T-cell (primary cell): ENCODE measurements at regions not wholly inside any gene's neighbourhood (a gene's known extent, or its start where the extent isn't known, plus 50 kb on each side); places are given as distances from the start of the nearest gene placed in this dataset.

Experiments used
- ATAC-seq, 4 experiments: fragments of 200-7000 bp in 3 of 4; fragments of 150-1000 bp in 1 of 4; cut with Tn5 transposase; replicated peaks in 1 of 4; 1 replicate in 3 of 4; 2 replicates in 1 of 4; pipeline ENCODE4 v1.10.0; 2021; ENCODE audit warnings: moderate library complexity in 3 of 4, mild to moderate bottlenecking in 2 of 4, moderate number of reproducible peaks in 1 of 4
- CTCF ChIA-PET, 2 donors: fragments of 300-600 bp; sonication (Branson Sonifier 250); formaldehyde crosslinking; loops; one replicate each; lab custom pipeline; 2022; ENCODE audit warnings: antibody characterized with exemption in 2 of 2; lab: Charles Lee
- POLR2A ChIA-PET, 2 donors: fragments of 300-600 bp; sonication (Branson Sonifier 250); formaldehyde crosslinking; loops; one replicate each; lab custom pipeline; 2022; ENCODE audit warnings: antibody characterized with exemption in 2 of 2; lab: Charles Lee
- DNase-seq, 35 experiments: peaks; one replicate each; pipeline versions ENCODE4 v3.0.0 to v3.0.0-alpha.2; 2013 to 2023
- H3K27ac ChIP-seq: one replicate; pipeline ENCODE4 v1.5.1; 2013; ENCODE audit warnings: low read length
- H3K27me3 ChIP-seq, 2 experiments: replicated peaks in 1 of 2; 1 replicate in 1 of 2; 2 replicates in 1 of 2; pipeline versions ENCODE4 v1.6.1 to v1.7.0; 2013; ENCODE audit warnings: low read length in 1 of 2, mixed read lengths in 1 of 2; ENCODE audit not compliant: control insufficient read depth in 2 of 2, insufficient read depth in 2 of 2; ENCODE audit errors: extremely low read depth in 1 of 2
- H3K36me3 ChIP-seq, 2 donors: 1 replicate in 1 of 2; 2 replicates in 1 of 2; pipeline versions ENCODE4 v1.6.1 to v1.7.0; 2013; ENCODE audit warnings: low read length in 1 of 2; ENCODE audit not compliant: control insufficient read depth in 2 of 2, insufficient read depth in 1 of 2; ENCODE audit errors: extremely low read depth in 1 of 2
- H3K4me1 ChIP-seq, 2 experiments: 1 replicate in 1 of 2; 2 replicates in 1 of 2; pipeline versions ENCODE4 v1.6.1 to v1.7.0; 2013; ENCODE audit warnings: low read length in 2 of 2, mixed read lengths in 1 of 2; ENCODE audit not compliant: insufficient read depth in 2 of 2, control insufficient read depth in 1 of 2; ENCODE audit errors: extremely low read depth in 1 of 2
- H3K4me3 ChIP-seq, 2 donors: 1 replicate in 1 of 2; 2 replicates in 1 of 2; pipeline versions ENCODE4 v1.5.1 to v1.7.0; 2013; ENCODE audit warnings: mild to moderate bottlenecking in 2 of 2, low read length in 1 of 2, moderate library complexity in 1 of 2; ENCODE audit not compliant: control insufficient read depth in 1 of 2; ENCODE audit errors: extremely low read depth in 1 of 2
- H3K9me3 ChIP-seq: 2 replicates; pipeline ENCODE4 v1.7.0; 2013
- H3K27ac Mint-ChIP-seq, 2 donors: one replicate each; pipeline ENCODE4 v1.8.0; 2020 to 2021; ENCODE audit warnings: mild to moderate bottlenecking in 2 of 2, mixed read lengths in 2 of 2
- H3K27me3 Mint-ChIP-seq, 2 donors: one replicate each; pipeline ENCODE4 v1.8.0; 2021 to 2022; ENCODE audit warnings: mixed read lengths in 2 of 2
- H3K36me3 Mint-ChIP-seq: one replicate; pipeline ENCODE4 v1.8.0; 2021; ENCODE audit warnings: mixed read lengths
- H3K4me1 Mint-ChIP-seq, 3 donors: one replicate each; pipeline ENCODE4 v1.8.0; 2020 to 2022; ENCODE audit warnings: mixed read lengths in 3 of 3, mild to moderate bottlenecking in 1 of 3
- H3K4me3 Mint-ChIP-seq, 3 donors: one replicate each; pipeline ENCODE4 v1.8.0; 2020 to 2022; ENCODE audit warnings: mild to moderate bottlenecking in 3 of 3, mixed read lengths in 3 of 3, moderate library complexity in 3 of 3
- H3K9me3 Mint-ChIP-seq, 3 donors: one replicate each; pipeline ENCODE4 v1.8.0; 2020 to 2022; ENCODE audit warnings: mixed read lengths in 3 of 3
- WGBS: methylation state at CpG from one replicate; pipeline ENCODE4 v1.1.5; 2013; ENCODE audit warnings: missing lambda C conversion rate; ENCODE audit not compliant: insufficient coverage; 5-methylcytosine and 5-hydroxymethylcytosine counted together

DNA sequence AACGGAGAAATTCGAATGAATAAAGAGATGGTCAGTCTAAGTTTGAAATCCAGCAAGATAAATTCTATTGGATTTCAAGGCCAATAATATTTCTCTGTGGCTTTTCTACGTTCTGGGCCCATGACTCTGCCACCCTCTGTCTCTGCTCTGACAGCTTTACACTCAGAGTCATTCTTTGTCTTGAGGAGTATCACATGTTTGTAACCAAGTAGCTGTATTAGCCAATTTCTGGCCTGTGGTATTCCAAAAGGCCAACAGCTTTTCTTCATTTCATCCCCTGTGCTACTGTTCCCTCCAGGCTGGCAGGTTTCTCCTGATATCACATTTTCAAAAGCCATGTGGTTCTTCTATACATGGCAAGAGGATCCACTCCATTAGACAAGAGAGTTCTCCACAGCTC lies 324.1 kb upstream of the CNTN4 start:
- POLR2A ChIA-PET, result no interaction called here
- Mint-ChIP-seq H3K4me3 (no peak overlapping the region), H3K4me1 (no peaks in the 10 kb centered on the region), H3K27ac (no peak overlapping the region), H3K27me3 (no peaks in the 10 kb centered on the region), H3K9me3 (peaks cover 6 to 20% (median 18%) of the 10 kb centered on the region in 3 donors), H3K36me3 (no peaks in the 10 kb centered on the region)
- no peaks in the 10 kb centered on the region for H3K4me1 ChIP-seq
- ATAC-seq (no peak), DNase-seq (no peak)
- H3K36me3 ChIP-seq, result no peaks in the 10 kb centered on the region
- H3K4me3 ChIP-seq, result no peak overlapping the region
- CTCF ChIA-PET, result no interaction called here
- no peak overlapping the region for H3K27ac ChIP-seq
- H3K27me3 ChIP-seq, result no peaks in the 10 kb centered on the region
- no CpG with 5 or more reads among the region's 3 CpGs for WGBS
- H3K9me3 ChIP-seq, result peaks cover 2% of the 10 kb centered on the region

- Histone ChIP-seq H3K36me3 (no peaks in the 10 kb centered on the region), H3K27me3 (no peaks in the 10 kb centered on the region), H3K9me3 (peaks cover 2% of the 10 kb centered on the region), H3K4me1 (no peaks in the 10 kb centered on the region), H3K4me3 (no peak overlapping the region), H3K27ac (no peak overlapping the region)
- H3K4me1 Mint-ChIP-seq, result no peaks in the 10 kb centered on the region
- H3K4me3 Mint-ChIP-seq, result no peak overlapping the region
- WGBS, result no CpG with 5 or more reads among the region's 6 CpGs
- ChIA-PET CTCF (no interaction called here), POLR2A (no interaction called here)
- ATAC-seq, result no peak
- peaks cover 6 to 20% (median 18%) of the 10 kb centered on the region in 3 donors for H3K9me3 Mint-ChIP-seq
- no peak for DNase-seq
- H3K27ac Mint-ChIP-seq, result no peak overlapping the region
- H3K27me3 Mint-ChIP-seq, result no peaks in the 10 kb centered on the region
- H3K36me3 Mint-ChIP-seq, result no peaks in the 10 kb centered on the region
These were observed 323.3 kb upstream of the CNTN4 start for GRCh38 chr3:1775321-1775720.

GRCh38 chr3:1783995-1784394 lies 314.7 kb upstream of the CNTN4 start:
- Histone ChIP-seq H3K27ac (no peak overlapping the region), H3K36me3 (no peaks in the 10 kb centered on the region), H3K4me1 (no peaks in the 10 kb centered on the region), H3K9me3 (no peaks in the 10 kb centered on the region), H3K27me3 (no peaks in the 10 kb centered on the region), H3K4me3 (no peak overlapping the region)
- DNase-seq (no peak), ATAC-seq (no peak)
- no peaks in the 10 kb centered on the region for H3K4me1 Mint-ChIP-seq
- CTCF ChIA-PET, result no interaction called here
- POLR2A ChIA-PET, result no interaction called here
- H3K9me3 Mint-ChIP-seq, result peaks cover under 1 to 3% (median under 1%) of the 10 kb centered on the region in 3 donors
- H3K27me3 Mint-ChIP-seq, result no peaks in the 10 kb centered on the region
- 50% methylated on average over 1 of the region's 3 CpGs for WGBS
- no peaks in the 10 kb centered on the region for H3K36me3 Mint-ChIP-seq
- no peak overlapping the region for H3K4me3 Mint-ChIP-seq
- no peak overlapping the region for H3K27ac Mint-ChIP-seq

- Mint-ChIP-seq H3K4me3 (no peak overlapping the region), H3K9me3 (peaks cover 3 to 6% (median 5%) of the 10 kb centered on the region in 3 donors), H3K27me3 (no peaks in the 10 kb centered on the region), H3K36me3 (no peaks in the 10 kb centered on the region), H3K27ac (no peak overlapping the region), H3K4me1 (no peaks in the 10 kb centered on the region)
- POLR2A ChIA-PET, result no interaction called here
- Histone ChIP-seq H3K27me3 (no peaks in the 10 kb centered on the region), H3K9me3 (no peaks in the 10 kb centered on the region), H3K27ac (no peak overlapping the region), H3K4me3 (no peak overlapping the region), H3K36me3 (no peaks in the 10 kb centered on the region), H3K4me1 (no peaks in the 10 kb centered on the region)
- 100% methylated on average over 2 of the region's 3 CpGs for WGBS
- CTCF ChIA-PET, result no interaction called here
- ATAC-seq (no peak), DNase-seq (no peak)
These were observed 311.6 kb upstream of the CNTN4 start for GRCh38 chr3:1787094-1787493.

DNA sequence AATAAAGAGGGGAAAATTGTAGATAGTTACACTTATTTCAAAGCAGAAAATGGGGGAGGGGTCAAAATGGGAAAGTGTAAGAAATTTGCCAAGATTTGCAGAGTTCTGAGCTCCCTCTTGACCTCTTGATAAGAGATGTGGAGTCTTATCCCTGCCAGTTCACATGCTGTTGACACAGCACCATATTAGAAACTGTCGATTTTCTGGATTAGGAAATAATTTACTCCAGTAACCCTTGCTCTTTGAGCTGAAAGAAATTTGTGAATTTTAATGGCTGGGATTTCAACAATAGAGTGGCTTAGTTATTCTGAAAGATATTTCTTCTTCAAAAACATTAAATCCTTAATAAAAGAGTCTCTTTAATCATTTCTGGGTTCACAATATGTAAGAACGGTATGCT lies 306.2 kb upstream of the CNTN4 start:
- no peak overlapping the region for H3K4me3 ChIP-seq
- no peaks in the 10 kb centered on the region for H3K4me1 ChIP-seq
- DNase-seq (no peak), ATAC-seq (no peak)
- H3K9me3 ChIP-seq, result no peaks in the 10 kb centered on the region
- WGBS, result no CpG with 5 or more reads among the region's 2 CpGs
- Mint-ChIP-seq H3K36me3 (no peaks in the 10 kb centered on the region), H3K27me3 (no peaks in the 10 kb centered on the region), H3K27ac (no peak overlapping the region), H3K9me3 (peaks cover 4 to 11% (median 7%) of the 10 kb centered on the region in 3 donors), H3K4me1 (no peaks in the 10 kb centered on the region), H3K4me3 (no peak overlapping the region)
- H3K36me3 ChIP-seq, result no peaks in the 10 kb centered on the region
- H3K27ac ChIP-seq, result no peak overlapping the region
- H3K27me3 ChIP-seq, result no peaks in the 10 kb centered on the region
- POLR2A ChIA-PET, result interaction anchor here in 1 of 2 donors (0.7 kb wide), 1 partner anchor 9 kb away, joined by 6 read pairs; no protein-coding TSS in a partner anchor
- CTCF ChIA-PET, result no interaction called here

GRCh38 chr3:1798711-1799405 lies 299.8 kb upstream of the CNTN4 start:
- H3K9me3 Mint-ChIP-seq, result peaks cover 11 to 16% (median 15%) of the 10 kb centered on the region in 3 donors
- H3K27ac ChIP-seq, result no peak overlapping the region
- no peak overlapping the region for H3K27ac Mint-ChIP-seq
- ATAC-seq (no peak), DNase-seq (no peak)
- H3K27me3 ChIP-seq, result no peaks in the 10 kb centered on the region
- no peaks in the 10 kb centered on the region for H3K4me1 Mint-ChIP-seq
- H3K9me3 ChIP-seq, result no peaks in the 10 kb centered on the region
- H3K27me3 Mint-ChIP-seq, result no peaks in the 10 kb centered on the region
- H3K36me3 Mint-ChIP-seq, result no peaks in the 10 kb centered on the region
- H3K4me3 ChIP-seq, result no peak overlapping the region
- 65% methylated on average over 2 of the region's 10 CpGs for WGBS
- H3K4me3 Mint-ChIP-seq, result no peak overlapping the region
- no peaks in the 10 kb centered on the region for H3K4me1 ChIP-seq
- H3K36me3 ChIP-seq, result no peaks in the 10 kb centered on the region
- POLR2A ChIA-PET, result no interaction called here
- CTCF ChIA-PET, result no interaction called here
